HG03025 (cell line): ENCODE measurements at regions not wholly inside any gene's neighbourhood (a gene's known extent, or its start where the extent isn't known, plus 50 kb on each side); places are given as distances from the start of the nearest gene placed in this dataset.

ENCODE experiments used
- ATAC-seq: cut with Tn5 transposase; IDR thresholded peaks from one replicate; pipeline ENCODE4 v1.9.1; 2021; ENCODE audit warnings: mild to moderate bottlenecking, moderate library complexity; ENCODE audit not compliant: unreplicated experiment, low FRiP score

DNA sequence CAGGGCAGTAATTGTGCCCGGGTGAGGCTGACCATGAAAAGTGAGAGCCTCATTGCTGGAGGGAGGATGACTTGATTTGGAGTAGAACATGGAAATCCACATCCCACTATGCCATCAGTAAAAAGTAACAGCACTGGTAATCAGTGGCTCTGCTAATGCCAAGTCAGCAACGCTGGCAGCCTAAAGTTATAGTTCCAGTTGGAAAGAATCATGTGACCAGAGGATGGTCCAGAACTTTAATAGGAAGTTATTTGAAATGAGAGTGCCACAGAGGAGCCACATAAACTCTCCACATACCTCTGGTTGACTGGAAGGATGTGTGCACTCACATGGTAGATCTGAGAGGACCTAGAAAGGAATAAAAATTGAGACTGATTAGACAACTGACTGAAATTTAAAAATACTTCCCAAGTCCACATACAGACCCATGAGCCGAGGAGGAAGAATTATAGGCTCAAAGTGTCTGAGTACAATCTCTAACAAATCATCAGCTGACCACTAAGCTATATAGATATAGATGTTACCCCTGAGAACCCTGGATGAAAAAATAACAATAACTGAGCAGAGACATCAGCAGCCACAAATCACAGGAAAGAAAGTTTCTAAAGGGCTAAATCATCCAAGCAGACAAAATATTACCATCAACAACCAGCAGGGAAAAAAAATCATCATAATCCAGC is 346.8 kb downstream of the STK39 start:
- no peak for ATAC-seq

DNA sequence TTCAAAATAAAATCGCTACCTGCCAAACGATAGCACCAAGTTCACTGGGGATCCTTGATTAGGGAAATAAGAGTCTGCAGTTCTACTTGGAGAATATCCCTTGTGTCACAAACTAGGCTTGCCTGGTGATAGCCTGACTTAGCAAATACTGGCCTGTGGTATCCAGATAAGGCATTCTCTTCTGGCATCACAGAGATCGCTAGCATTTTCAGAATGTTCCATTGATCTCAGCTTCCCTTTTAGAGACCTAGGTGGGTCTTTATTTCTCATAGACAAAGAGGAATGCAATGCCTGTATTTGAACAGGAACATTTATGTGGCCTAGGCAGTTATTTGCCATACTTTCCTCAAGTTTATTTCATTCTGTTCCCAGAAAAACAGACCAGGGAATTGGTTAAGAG is 349.1 kb downstream of the STK39 start:
- no peak for ATAC-seq

DNA sequence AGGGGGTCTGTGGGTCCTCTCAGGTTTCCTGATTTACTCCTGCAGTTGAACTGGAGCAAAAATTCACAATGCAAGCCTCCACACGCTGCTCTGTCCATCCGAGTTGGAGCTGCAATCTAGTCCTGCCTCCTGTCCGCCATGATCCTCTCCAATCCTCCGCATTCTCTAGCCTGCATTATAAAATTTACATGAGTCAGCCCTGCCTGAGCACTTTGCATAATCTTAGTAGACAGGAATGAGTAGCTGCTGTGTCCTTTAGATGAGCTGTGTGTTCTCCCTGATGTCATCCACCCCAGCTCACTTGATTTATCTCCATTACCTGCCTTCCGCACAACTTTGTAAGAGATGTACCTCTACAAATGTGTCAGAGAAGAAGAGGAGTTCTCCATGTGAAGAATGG is 355.6 kb downstream of the STK39 start:
- no peak for ATAC-seq

DNA sequence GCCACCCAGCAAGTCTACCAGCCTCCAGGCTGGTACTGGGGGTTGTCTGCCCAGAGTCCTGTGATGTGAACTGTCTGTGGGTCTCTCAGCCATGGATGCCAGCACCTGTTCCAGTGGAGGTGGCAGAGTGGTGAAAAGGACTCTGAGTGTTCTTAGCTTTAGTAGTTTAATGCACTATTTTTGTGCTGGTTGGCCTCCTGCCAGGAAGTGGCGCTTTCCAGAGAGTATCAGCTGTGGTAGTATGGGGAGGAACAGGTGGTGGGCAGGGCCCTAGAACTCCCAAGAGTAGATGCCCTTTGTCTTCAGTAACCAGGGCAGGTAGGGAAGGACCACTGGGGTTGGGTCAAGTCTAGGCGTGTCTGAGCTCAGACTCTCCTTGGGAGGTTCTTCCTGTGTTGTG is 356.7 kb downstream of the STK39 start:
- no peak for ATAC-seq

DNA sequence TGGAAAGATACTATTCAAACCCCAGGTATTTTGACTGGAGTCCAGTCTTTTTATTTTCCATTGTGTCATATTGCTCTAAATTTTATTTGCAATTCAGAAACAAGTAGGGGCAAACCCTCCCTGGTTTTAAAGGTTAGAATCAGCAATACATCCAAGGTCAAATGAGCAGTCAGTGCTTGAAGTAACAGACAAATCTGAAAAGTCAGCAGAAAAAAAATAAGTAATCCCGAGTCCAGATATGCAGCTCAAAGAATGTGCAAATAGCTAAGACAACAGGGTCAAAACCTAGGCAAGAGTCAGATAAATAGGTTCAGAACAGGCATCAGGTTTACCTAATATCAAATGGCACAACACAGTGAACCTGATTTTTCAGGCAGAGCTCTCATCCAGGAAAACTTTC is 367.0 kb downstream of the STK39 start:
- no peak for ATAC-seq

DNA sequence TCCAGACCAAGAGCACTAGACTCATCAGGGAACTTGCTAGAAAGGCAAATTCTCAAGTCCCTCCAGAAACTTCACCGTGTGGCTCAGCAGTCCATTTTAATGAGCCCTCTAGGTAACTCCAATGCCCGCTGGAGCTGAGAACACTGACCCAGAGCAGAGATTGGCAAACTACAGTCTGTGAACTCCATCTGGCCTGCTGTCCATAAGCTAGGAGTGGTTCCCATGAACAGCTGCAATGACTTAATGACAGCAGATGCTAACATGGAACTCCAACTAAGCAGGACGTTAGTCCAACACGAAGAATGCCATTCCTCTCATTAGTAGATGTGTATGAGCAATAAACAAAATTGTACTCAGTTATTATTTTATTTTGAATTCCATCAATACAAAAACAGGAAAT is 371.9 kb downstream of the STK39 start:
- no peak for ATAC-seq

DNA sequence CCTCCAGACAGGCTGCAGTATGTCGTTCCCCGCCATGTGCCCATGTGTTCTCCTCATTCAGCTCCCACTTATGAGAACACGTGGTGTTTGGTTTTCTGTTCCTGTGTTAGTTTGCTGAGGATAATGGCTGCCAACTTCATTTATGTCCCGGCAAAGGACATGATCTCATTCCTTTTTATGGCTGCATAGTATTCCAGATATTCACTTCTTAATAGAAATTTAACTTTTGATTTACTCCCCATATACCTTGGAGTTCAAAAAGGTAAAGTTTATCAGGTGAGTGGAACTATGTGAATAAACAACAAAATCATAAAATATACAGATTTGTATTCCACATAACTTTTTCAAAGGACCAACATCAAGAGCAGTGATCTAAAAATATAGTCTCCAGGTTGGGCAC is 372.6 kb downstream of the STK39 start:
- no peak for ATAC-seq

DNA sequence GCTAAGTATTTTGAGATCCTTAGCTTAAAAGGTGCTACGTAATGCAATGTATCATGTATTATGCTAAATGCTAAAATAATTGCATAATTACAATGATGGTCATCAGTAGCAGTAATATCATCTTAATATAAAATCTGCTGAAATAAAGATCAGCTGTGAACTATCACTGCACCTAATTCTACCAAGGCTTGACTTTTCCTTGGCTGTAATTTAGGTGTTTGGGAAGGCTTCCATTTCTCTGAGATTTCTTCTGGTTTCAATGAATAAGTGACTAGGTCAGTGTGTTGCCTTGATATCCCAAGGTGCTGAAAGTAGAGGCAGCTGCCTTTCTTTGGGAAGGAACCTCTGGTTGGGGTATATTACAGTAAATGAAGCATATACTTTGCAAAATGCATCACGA is 376.1 kb downstream of the STK39 start:
- ATAC-seq = no peak

DNA sequence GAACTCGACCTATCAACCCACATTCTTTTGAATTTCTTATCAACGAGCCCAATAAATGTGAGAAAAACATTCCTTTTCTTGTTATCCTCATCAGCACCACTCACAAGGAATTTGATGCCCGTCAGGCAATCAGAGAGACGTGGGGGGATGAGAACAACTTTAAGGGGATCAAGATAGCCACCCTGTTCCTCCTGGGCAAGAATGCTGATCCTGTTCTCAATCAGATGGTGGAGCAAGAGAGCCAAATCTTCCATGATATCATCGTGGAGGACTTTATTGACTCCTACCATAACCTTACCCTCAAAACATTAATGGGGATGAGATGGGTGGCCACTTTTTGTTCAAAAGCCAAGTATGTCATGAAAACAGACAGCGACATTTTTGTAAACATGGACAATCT is 378.2 kb downstream of the STK39 start:
- ATAC-seq = no peak

DNA sequence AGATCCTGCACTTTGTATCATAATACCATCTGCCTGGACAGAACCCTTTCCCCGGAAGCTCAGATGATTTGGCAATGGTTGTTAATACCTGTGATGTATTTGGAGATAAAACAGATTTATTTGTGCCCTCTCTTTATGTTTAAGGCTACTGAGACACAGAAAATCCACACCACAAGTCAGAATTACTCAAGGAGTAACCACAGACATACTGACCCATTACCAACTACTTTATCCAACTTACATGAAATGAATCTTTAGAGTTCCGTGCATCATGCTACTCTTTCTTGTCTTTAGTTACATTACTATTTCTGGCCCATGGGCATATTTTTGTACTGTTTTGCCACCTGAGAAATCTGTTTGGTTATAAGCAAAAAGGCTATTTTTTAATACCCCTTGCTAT is 384.0 kb downstream of the STK39 start:
- ATAC-seq = no peak

DNA sequence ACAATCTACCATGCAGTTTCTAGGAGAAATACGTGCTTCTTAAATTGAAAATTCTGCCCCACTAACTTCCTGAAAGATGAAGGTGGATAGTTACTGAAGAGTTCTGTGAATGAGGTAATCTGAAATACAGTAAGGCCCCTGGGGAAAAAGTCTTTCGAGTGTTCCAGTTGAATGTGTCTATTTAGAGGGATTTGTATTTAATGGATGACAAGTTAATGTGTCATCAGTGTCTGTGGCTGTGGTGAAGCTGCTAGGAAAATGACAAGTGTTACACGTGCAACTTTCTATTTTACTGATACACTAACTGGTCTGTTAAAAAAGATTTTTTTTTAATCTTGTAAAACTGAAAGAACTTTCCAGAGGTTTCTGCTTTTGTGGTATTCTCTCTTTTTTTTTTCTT is 384.6 kb downstream of the STK39 start:
- no peak for ATAC-seq

DNA sequence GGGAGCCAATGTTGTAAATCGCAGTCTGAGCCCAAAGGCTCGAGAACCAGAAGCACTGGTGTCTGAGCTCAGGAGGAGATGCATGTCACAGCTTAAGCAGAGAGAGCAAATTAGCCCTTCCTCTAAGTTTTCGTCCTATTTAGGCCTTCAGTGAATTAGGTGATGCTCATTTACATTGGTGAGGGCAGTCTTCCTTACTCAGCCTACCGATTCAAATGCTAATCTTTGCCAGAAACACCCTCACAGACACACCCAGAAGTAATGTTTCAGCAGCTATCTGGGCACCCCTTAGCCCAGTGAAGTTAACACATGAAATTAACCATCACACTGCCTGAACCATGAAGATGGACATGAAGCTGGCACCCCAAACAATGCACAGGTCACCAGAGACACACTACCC is 385.1 kb downstream of the STK39 start:
- no peak for ATAC-seq

DNA sequence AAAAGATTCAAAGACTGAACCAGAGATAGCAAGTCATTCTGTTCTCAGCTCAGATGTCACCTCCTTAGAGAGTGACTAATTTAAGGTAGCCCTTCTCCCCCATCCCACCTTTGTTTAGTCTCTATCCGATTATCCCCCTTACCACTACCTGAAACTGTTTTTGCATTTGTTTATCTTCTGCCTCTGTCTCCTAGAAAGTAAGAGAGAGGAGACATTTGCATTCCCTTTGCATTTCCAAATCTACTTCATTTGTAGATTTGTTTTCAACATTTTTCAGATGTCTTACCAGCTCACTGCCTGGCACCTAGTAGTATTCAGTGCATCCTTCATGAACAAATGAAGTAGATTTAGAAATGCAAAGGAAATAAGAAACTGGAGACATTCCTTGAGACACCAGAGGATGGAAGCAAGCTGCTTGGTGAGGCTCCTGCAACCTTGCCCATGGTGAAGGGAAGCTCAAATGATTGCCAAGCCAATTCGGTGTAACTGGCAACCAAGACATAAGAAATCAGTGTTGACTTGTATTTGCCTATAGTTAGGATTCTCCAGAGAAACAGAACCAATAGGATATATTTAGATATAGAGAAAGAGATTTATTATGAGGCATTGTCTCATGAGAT is 385.7 kb downstream of the STK39 start:
- ATAC-seq = no peak

DNA sequence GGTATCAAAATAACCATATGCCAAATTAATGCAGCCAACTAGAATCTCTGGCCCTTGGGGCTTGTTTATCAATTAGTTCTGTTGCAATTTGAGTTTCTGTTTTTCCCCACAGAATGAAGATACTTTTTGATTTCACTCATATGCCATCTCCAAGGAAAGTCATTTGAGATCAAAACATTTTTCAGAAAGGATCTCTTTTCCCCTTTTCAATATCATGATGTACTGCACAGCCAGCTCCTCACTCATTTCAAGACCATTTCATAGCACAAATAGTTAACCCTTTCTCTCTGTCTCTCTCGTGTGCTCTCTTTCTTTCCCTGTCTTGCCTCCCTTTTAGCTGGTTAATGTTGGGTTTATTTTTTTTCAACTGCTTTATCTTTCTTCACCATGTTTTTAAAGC is 387.3 kb downstream of the STK39 start:
- no peak for ATAC-seq

DNA sequence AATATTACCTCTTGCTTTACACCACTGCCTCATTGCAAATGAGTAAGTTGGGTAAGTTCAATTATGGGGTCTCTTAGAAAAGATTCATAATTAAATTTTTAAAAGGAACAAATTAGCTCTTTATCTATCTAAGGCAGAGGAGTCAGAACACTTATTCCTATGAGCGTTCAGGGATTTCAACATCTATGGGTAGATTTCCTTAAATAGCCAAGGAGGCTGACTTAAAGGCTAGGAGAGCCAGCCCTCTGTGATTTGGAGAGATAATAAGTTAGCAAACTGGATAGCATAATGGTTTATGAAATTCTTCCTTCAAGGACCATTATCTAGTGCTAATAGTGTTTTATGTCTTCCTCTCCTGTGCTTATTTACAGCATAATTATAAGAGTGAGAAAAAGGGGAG is 387.7 kb downstream of the STK39 start:
- ATAC-seq = no peak

DNA sequence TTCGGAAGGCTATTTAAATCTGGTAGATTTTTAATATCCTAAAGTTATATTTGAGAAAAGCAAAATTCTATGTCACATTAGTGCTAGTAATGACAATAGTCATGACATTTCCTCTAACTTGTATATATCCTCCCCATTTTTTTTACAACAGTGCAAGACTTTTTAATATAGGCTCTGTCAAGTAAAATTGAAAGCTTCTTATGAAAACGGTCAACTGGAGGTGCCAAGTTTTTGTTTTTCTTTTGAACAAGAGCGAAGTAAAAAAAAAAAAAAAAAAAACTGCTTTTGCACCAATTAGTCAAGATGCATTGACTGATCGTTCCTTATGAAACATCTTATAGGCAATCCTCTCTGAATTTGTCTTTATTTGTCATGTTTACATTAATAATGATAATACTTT is 389.3 kb downstream of the STK39 start:
- ATAC-seq = no peak

DNA sequence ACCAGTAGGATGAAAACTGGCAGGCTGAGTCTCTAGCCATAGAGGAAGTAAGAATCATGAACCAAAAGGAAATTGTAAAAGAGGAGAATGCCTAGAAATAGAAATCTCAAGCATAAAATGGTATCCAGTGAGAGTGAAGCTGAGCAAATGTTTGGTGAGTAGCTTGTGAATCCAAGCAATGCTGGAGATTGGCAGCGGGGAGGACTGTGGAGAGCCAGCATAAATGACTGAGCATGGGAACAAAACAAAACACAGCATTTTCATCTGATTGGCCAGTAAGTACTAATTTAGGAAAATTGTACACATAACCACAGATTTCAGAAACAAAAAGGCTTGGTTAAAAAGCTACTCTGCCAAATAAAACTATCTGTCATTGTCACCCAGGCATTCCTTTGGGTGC is 390.0 kb downstream of the STK39 start:
- no peak for ATAC-seq

DNA sequence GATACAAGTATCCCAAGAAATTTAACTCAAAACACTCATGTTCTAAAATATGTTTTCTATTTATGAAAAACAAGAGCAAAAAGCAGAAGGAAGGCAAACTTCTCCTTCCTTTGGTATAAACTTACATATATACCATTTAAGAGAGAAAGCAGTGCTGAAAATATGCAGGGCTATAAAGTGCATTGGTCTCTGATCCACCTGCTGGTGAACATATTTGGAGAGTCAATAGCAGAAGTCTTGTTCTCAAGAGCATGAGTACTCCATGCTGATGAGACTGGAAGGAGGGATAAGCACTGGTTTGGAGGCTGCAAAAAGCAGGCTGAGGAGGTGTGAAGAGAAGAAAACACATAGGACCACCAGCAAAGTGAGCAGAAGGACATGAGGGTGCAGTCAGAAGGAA is 391.2 kb downstream of the STK39 start:
- ATAC-seq = no peak

DNA sequence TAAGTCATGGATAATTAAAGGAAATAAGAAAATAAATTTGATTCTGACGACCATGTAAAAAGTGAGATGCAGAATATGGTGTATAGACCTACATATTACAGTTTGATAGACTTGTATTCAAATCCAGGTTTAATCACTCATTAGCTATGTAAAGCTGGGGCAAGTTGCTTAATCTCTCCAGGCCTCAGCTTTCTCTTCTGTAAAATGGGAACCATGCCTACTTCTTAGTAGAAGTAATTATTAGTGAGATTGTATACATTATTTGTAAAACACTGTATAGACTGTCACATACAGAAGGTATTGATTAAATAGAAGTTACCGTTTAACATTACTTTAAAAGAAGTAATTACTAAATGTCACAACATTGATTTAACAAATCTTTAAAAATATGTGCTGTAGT is 392.2 kb downstream of the STK39 start:
- no peak for ATAC-seq

DNA sequence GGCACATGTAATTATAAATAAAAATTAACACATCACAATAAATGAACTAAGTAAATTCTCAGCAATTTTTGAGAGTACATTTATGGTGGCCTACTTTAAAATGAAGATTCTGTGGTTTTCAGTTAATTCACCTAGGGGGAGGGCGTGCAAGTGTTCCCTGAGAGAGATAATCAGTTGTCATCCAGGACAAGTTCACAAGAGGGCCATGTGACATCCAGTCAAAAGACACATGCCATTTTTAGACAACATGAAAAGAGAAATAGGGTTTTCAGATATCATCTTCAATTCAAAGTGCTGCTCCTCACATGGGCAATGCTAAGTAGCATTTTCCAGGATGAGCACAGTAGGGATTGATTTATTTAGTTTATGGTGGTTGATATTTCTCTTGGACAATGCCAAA is 393.7 kb downstream of the STK39 start:
- ATAC-seq = no peak

DNA sequence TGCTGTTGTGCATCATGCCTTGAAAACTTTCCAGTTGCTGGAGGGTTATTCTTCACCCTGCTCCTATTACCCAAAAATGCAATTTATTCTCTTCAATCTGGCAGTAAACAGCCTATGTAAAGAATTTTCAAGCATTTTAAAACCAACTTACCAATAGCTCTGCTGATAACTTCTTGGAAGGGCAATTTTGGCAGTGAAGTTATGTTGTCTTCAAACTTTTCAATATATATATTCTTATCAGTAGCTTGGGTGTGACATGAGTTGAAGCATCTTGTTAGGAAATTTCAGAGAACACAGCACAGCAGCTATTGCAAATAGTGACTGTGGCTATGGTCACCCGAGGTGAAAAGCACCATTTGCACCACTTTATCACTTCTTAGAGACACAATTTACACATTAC is 395.5 kb downstream of the STK39 start:
- ATAC-seq = no peak

DNA sequence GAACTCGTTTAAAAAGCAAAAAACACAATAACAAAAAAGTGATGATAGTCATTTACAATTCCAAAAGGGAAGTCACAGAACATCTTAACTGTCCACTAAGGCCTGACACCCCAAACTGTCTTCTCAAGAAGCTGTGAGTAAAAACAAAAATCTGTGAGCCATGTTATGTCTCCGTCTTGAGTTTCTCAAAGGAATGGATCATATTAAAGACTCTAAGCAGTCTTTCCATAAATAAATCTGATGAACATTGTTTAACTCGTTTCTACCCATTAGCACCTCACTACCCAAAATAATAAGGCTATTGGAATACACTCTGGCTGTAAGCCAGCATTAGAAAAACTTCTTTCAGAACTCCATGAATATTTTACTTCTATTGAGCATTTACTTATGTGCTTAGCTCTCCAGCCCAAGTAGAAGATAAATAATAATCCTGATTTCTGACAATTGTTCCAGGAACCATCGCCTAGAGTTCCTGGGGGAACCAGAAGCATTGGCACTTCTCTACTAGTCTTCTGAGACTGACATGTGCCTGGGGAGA is 396.0 kb downstream of the STK39 start:
- ATAC-seq = no peak
